Ishikawa (cell line): ENCODE measurements at regions not wholly inside any gene's neighbourhood (a gene's known extent, or its start where the extent isn't known, plus 50 kb on each side); places are given as distances from the start of the nearest gene placed in this dataset.

Source experiments
- CEBPB ChIP-seq: IDR thresholded peaks from 2 replicates; pipeline ENCODE4 v1.6.1; 2012
- CREB1 ChIP-seq: IDR thresholded peaks from 2 replicates; pipeline ENCODE4 v1.6.1; 2012; ENCODE audit warnings: low read depth
- EGR1 ChIP-seq: IDR thresholded peaks from 2 replicates; pipeline ENCODE4 v1.6.1; 2012
- EP300 ChIP-seq: IDR thresholded peaks from 2 replicates; pipeline ENCODE4 v1.6.1; 2012; ENCODE audit warnings: borderline replicate concordance
- FOXM1 ChIP-seq: IDR thresholded peaks from 2 replicates; pipeline ENCODE4 v1.6.1; 2012; ENCODE audit warnings: low read depth, borderline replicate concordance
- MAX ChIP-seq: IDR thresholded peaks from 2 replicates; pipeline ENCODE4 v1.6.1; 2012
- NFIC ChIP-seq: IDR thresholded peaks from 2 replicates; pipeline ENCODE4 v1.6.1; 2012
- RAD21 ChIP-seq: IDR thresholded peaks from 2 replicates; pipeline ENCODE4 v1.6.1; 2012; ENCODE audit warnings: low read depth
- TAF1 ChIP-seq: IDR thresholded peaks from 2 replicates; pipeline ENCODE4 v1.6.1; 2012; ENCODE audit warnings: low read depth, mild to moderate bottlenecking
- TCF12 ChIP-seq: IDR thresholded peaks from 2 replicates; pipeline ENCODE4 v1.6.1; 2012; ENCODE audit warnings: low read depth
- TEAD4 ChIP-seq: IDR thresholded peaks from 2 replicates; pipeline ENCODE4 v1.6.1; 2012
- USF1 ChIP-seq: IDR thresholded peaks from 2 replicates; pipeline ENCODE4 v1.6.1; 2012
- YY1 ChIP-seq: IDR thresholded peaks from 2 replicates; pipeline ENCODE4 v1.6.1; 2012; ENCODE audit warnings: low read depth
- ZBTB7A ChIP-seq: IDR thresholded peaks from 2 replicates; pipeline ENCODE4 v1.6.1; 2012; ENCODE audit warnings: low read depth
- TF ChIP-seq, protein P1 (sequence below): IDR thresholded peaks from 2 replicates; pipeline ENCODE4 v1.6.1; 2012; ENCODE audit warnings: low read depth, mild to moderate bottlenecking

GRCh38 chr13:34513526-34513925 is 428.5 kb upstream of the NBEA start:
- TF ChIP-seq CEBPB (no peak), EGR1 (no peak), YY1 (no peak), NFIC (no peak), TEAD4 (no peak), CREB1 (no peak), EP300 (no peak), USF1 (no peak)
- TF ChIP-seq, protein P1, sequence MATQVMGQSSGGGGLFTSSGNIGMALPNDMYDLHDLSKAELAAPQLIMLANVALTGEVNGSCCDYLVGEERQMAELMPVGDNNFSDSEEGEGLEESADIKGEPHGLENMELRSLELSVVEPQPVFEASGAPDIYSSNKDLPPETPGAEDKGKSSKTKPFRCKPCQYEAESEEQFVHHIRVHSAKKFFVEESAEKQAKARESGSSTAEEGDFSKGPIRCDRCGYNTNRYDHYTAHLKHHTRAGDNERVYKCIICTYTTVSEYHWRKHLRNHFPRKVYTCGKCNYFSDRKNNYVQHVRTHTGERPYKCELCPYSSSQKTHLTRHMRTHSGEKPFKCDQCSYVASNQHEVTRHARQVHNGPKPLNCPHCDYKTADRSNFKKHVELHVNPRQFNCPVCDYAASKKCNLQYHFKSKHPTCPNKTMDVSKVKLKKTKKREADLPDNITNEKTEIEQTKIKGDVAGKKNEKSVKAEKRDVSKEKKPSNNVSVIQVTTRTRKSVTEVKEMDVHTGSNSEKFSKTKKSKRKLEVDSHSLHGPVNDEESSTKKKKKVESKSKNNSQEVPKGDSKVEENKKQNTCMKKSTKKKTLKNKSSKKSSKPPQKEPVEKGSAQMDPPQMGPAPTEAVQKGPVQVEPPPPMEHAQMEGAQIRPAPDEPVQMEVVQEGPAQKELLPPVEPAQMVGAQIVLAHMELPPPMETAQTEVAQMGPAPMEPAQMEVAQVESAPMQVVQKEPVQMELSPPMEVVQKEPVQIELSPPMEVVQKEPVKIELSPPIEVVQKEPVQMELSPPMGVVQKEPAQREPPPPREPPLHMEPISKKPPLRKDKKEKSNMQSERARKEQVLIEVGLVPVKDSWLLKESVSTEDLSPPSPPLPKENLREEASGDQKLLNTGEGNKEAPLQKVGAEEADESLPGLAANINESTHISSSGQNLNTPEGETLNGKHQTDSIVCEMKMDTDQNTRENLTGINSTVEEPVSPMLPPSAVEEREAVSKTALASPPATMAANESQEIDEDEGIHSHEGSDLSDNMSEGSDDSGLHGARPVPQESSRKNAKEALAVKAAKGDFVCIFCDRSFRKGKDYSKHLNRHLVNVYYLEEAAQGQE, result no peak

GRCh38 chr13:34515201-34515600 is 426.9 kb upstream of the NBEA start:
- TF ChIP-seq YY1 (no peak), EP300 (no peak), TAF1 (no peak), RAD21 (no peak), USF1 (no peak), CEBPB (no peak), MAX (no peak), FOXM1 (no peak), TEAD4 (no peak), TCF12 (no peak), EGR1 (no peak), CREB1 (no peak), ZBTB7A (no peak), NFIC (no peak)
- TF ChIP-seq, protein P1, result no peak

DNA sequence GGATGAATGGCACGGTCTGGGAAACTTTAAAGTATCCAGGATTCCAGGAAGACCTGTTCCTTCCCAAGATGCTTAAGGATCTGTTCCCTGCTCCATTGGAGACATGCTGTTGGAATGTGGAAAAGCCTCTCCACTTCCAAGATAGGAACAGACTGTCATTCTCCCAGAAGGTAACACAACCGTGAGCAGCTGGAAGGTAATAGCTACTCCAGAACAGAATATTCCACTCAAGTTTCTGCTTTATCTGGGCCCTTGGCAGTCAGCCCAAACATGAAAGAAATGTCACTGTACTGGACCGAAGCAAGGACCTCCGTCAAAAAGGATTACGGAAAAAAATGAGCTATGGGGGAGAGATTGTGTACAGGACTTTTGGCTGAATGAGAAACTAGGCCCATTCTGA is 420.9 kb upstream of the NBEA start:
- TF ChIP-seq CEBPB (no peak), NFIC (no peak), ZBTB7A (no peak), FOXM1 (no peak), USF1 (no peak), EP300 (no peak), TCF12 (no peak), TEAD4 (no peak), TAF1 (no peak), YY1 (no peak)
- TF ChIP-seq, protein P1, result no peak

- TF ChIP-seq CEBPB (no peak), ZBTB7A (no peak), RAD21 (no peak), EGR1 (no peak), EP300 (no peak), YY1 (no peak), NFIC (no peak), TAF1 (no peak), TEAD4 (no peak), TCF12 (no peak), FOXM1 (no peak), USF1 (no peak), CREB1 (no peak), MAX (no peak)
- TF ChIP-seq, protein P1, result no peak
These were observed 419.3 kb upstream of the NBEA start for GRCh38 chr13:34522808-34523207.
